CD4-positive, alpha-beta T cell treated with Interleukin-17A for 1 hour (primary cell): ENCODE measurements at regions not wholly inside any gene's neighbourhood (a gene's known extent, or its start where the extent isn't known, plus 50 kb on each side); places are given as distances from the start of the nearest gene placed in this dataset.
A peak's percentile ranks its signal among the peaks of the same experiment; 100 is the strongest.

Experiments
- DNase-seq: peaks from one replicate; pipeline ENCODE4 v3.0.0-alpha.2; 2020

DNA sequence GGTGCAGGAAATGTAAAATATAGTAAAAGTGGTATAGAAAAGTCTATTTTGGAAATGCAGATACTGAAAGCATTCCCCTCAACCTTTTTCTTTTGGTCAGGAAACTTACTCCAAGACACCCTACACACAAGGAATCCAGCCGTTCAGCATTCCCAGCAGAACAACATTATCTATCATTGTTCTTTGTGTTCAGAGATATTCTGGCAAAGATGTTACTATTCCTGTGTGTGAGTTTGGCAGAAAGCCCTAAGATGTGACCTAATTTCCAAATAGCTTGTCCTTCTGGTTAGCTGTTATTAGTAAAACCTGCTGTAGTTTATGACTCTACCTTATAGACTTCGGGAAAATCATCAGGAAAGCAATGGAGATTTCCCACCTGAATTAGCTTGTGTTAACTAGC lies 78.1 kb upstream of the PELI1 start:
- no peak for DNase-seq

GRCh38 chr2:64223055-64223454 lies 78.8 kb upstream of the PELI1 start:
- DNase-seq = no peak

DNA sequence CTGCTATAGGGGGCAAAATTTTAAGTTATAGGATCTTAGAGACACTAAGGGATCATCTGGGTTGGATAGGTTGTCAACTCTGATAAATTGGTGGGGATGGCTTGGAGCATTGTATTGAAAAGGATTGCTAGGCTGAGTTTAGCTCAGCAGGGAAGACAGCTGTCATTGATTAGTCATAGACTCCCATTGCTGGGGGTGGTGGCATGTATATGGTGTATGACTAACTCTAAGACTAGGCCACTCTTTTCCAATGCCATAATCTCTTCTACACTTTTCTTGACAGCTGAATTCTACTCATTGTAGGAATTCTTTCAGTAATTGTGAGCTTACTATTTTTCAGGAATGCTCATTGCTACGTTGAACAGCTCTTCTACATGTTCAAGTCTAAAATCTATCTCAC lies 81.3 kb upstream of the PELI1 start:
- DNase-seq = no peak

GRCh38 chr2:64226611-64227010 lies 82.4 kb upstream of the PELI1 start:
- DNase-seq = no peak

DNA sequence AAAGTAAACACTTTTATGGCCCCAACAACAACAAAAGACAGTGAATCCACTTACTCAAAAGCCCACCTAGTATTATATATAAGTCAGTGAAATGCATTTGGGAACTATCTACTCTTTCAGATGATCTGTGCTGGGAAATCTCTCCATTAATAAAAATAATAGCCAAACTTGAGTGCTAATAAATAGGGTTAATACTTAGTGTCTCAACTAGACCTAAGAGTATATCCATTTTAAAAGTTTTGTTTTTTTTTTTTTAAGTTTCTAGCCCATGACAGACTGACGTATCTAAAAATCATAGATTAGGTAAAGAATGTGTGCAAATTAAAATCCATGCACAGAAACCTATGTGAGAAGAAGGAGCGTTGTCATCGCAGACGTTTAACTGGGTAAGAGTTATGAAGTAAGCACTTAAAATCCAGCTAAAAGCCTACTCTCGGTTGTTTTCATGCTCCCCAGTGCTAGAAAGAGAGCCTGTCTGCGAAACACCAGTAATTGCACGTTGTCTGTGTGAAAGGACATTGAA lies 83.4 kb upstream of the PELI1 start:
- no peak for DNase-seq

DNA sequence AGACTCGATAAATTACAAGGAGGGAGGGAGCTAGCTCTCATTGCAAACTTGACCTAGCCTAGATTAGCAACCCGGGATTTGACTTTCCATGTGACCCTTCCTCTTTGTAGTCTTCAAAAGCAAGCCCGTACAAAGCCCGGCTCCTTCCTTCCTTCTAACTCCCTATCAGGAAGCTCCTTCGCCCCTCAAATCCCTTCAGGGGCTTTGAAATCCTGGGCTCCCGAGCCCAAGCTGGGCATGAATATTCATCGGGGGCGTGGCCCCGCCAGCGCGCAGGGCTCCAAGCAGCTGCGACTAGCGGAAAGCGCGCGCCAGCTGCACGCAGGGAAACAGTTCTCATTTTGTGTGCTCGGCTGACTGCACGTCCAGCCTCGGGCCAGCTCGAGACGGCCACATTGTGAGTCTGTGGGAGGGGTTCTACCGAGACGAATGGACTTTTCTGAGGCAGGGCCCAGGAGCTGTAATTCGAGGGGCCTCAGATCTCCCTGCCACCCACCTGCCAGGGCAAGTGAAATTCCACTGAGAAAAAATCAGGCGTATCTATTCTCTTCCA lies 84.0 kb upstream of the PELI1 start:
- DNase-seq = peak; percentile 55

DNA sequence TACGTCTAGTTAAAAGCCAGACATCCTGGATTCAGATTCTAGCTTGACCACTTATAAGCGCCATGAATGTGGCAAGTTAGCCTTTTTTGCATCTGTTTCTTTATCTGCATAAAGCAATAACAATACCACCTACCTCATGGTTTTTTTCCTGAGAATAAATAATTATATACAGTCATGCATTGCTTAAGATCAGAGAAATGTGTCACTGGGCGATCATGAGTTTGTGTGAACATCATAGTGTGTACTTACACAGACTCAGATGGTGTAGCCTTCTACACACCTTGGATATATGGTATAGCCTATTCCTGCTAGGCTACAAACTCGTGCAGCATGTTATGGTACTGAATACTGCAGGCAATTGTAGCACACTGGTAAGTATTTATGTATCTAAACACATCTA lies 84.7 kb upstream of the PELI1 start:
- DNase-seq = no peak

GRCh38 chr2:64230540-64230939 lies 86.3 kb upstream of the PELI1 start:
- no peak for DNase-seq

DNA sequence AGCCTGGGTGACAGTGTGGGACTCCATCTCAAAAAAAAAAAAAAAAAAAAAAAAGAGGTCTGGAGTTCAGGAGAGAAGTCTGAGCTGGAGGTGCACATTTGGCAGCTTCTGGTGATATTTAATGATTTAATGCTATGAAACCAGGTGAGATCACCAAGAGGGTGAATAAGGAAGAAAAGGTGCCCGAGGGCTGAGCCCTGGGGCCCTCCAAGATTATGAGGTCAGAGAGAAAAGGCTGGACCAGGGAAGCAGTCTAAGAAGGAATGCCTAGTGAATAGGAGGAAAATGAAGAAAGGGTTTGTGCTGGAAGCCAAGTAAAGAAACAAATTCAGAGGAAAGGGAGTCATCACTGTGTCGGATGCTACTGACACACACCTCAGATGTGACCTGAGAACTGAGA lies 88.0 kb upstream of the PELI1 start:
- DNase-seq = no peak

DNA sequence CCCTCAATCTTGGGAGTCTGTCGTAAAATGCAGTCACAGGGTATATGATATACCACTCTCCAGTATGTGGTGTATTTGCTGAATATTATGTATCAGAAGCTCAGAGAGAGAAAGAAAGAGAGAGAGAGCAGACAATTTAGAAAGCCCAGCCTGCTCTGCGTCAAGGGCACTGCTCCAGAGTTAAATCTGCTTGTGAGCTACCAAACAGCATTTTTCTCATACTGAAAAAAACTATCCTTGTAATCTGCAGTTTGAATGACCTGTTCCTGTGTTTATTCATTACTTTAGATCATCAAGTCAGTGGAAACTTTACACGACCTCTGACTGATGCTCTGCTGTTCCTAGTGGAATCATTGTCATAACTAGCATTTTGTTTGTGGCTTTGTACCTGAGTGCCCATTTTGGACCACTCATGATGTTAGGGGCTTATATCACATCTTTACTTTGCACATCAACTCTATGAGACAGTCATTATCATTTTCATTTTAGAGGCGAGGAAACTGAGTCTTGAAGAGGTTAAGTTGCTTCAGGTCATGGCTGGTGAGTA lies 89.2 kb upstream of the PELI1 start:
- DNase-seq = no peak

DNA sequence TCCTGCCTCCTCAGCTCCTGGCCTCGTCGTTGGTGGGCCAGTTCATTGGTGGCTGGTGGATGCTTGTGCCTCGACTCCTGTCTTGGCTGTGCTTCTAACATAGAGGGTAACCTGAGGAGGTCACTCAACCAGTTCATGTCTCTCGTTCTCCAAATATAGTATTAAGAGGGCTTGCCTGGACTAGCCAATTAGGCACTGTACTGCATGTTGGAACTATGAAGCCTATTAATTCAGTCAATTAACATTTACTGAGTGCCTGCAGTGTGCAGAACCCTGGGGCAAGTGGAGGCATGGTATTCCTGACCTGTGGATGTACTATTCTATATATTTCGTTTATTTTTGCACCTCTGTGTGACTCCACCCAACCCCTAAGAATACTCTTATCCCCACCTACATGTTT lies 89.9 kb upstream of the PELI1 start:
- no peak for DNase-seq

DNA sequence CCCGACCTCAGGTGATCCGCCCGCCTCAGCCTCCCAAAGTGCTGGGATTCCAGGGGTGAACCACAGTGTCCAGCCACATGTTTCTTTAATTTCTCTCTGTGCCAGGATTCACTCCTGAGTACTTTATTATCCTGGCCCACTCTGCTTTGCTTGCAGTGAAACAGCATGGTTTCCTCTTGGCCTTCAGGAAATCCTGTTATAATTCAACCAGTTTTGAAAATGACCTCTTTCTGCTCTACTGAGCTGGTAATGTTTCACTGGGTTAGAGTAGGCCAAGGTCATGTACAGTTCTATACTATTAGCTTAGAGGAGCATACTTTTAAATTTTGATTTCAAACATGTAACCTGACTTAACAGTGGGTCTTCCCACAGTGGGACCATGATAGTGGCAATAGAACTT lies 90.6 kb upstream of the PELI1 start:
- no peak for DNase-seq

- no peak for DNase-seq
These were observed 93.0 kb upstream of the PELI1 start for GRCh38 chr2:64237266-64237665.

DNA sequence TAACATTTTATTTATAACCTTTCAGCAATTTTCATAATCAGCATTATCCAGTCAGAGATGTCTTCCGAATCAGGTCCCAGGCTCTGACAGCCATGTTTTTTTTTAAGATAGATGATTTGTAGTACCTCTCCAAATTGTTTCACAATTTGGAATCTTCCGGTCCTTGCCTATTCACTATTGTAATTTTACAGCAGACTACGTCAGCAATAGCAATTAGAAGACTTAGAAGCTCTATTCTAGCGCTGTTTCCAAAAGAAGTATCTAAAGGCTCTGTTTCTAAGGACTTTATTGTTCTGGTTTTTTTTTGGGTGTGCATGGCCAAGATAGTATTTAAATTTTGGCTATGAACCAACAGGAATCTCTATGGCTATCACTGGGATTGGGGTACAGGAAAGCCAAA lies 94.6 kb upstream of the PELI1 start:
- no peak for DNase-seq

GRCh38 chr2:64243081-64244036 lies 99.1 kb upstream of the PELI1 start:
- DNase-seq = no peak

DNA sequence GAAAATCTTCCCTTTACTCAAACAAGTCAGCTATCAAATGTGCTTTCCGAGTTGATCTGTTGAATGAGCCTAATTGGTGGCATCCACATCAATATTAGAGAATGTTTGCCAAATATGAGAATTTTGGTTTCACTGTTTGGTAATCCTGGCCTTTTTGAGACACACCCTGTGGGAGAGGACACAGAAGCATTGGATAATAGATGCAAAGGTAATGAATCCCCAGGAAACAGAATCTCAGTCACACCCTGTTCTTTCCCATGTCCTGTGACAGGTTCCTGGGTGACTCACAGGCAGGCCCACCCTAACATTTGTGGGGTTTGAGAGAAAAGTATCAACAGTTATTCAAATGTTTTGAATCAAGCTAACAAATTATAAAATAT lies 99.8 kb upstream of the PELI1 start:
- no peak for DNase-seq

DNA sequence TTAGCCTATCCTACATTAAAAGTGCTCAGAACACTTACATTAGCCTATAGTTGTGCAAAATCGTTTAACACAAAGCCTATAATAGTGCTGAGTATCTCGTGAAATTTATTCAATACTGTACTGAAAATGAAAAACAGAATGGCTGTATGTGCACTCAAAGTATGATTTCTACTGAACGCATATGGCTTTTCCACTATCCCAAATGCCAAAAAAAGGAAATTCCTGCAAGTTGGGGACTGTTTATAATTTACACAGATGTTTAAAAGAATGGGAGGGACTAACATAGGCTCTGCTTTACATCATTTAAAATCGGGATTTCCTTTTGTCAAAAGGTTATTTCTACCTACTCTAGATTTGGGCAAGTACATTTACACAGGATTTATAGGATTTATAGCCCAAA lies 101.4 kb upstream of the PELI1 start:
- DNase-seq = no peak

- DNase-seq = no peak
These were observed 102.7 kb upstream of the PELI1 start for GRCh38 chr2:64246962-64247361.

DNA sequence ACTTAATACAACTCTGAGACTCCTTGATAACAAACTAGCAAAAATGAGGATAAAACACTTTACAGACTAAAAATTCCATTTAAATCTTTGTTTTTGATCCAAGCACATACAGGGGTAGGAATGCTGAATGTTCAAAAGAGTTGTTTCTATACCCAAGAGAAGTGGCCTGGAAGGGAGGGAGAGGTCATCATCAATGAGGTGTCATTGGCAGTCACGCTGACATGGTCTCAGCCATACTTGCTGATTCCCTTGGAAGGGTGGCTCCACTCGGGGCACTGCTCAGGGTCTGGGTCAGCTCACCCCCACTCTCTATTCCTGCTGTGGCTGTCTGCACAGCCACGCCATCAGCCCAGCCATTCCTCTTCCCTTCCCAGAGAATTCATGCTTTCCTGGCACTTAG lies 105.2 kb upstream of the PELI1 start:
- DNase-seq = no peak

- no peak for DNase-seq
These were observed 105.8 kb upstream of the PELI1 start for GRCh38 chr2:64250063-64250462.

DNA sequence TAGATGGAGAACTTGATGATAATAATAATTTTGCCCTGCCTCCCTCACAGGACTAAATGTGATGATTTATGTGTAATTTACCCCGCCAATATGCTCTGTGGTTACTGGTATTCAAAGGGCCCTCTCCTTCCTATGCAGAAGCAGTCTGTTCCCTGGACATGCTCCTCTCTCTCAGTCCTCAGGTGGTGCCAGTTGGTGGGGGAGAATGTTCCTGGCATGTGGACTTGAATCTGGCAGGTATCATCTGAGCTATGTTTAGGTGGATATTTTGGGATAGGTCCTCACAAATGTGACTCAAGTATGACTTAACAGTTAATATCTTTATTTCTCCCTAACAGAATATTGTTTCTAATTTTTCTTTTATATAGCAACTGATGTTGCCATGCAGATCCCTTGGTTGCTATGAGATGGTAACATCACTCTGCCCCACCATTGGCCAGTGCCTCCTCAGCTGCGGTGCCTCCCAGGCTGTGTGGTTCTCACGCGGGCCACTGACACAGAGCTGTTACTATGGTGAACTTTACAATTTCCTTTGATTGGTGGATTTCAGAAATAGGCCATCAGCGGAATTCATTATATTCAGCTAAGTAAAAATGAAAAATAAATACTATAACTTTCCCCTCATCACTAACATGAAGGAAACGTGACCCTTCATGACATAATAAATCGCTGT lies 106.7 kb upstream of the PELI1 start:
- no peak for DNase-seq

GRCh38 chr2:64251497-64252250 lies 107.5 kb upstream of the PELI1 start:
- no peak for DNase-seq
